NCI-H1105 (cell line): ENCODE measurements at regions not wholly inside any gene's neighbourhood (a gene's known extent, or its start where the extent isn't known, plus 50 kb on each side); places are given as distances from the start of the nearest gene placed in this dataset.

Experiments used
- DNase-seq: peaks from one replicate; lab custom pipeline; 2025; lab: John Stamatoyannopoulos, UW

- no peak for DNase-seq
Measured at GRCh38 chr10:31606841-31607240, 287.8 kb downstream of the ZEB1 start.

- DNase-seq = no peak
Measured at GRCh38 chr10:31605861-31606525, 287.0 kb downstream of the ZEB1 start.

- DNase-seq = no peak
Measured at GRCh38 chr10:31605426-31605825, 286.4 kb downstream of the ZEB1 start.

- DNase-seq = no peak
Measured at GRCh38 chr10:31604646-31605170, 285.7 kb downstream of the ZEB1 start.

- no peak for DNase-seq
Measured at GRCh38 chr10:31604096-31604495, 285.1 kb downstream of the ZEB1 start.

GRCh38 chr10:31603235-31604087 is 284.4 kb downstream of the ZEB1 start:
- DNase-seq = peak; percentile 93

GRCh38 chr10:31602541-31603234 is 283.7 kb downstream of the ZEB1 start:
- DNase-seq = peak; percentile 69

GRCh38 chr10:31601136-31601535 is 282.1 kb downstream of the ZEB1 start:
- no peak for DNase-seq

- DNase-seq = no peak
Measured at GRCh38 chr10:31599626-31600504, 280.8 kb downstream of the ZEB1 start.

GRCh38 chr10:31596765-31597164 is 277.7 kb downstream of the ZEB1 start:
- no peak for DNase-seq

GRCh38 chr10:31595992-31596391 is 277.0 kb downstream of the ZEB1 start:
- DNase-seq = no peak

- no peak for DNase-seq
Measured at GRCh38 chr10:31594347-31594873, 275.4 kb downstream of the ZEB1 start.

GRCh38 chr10:31593124-31593523 is 274.1 kb downstream of the ZEB1 start:
- no peak for DNase-seq

- DNase-seq = no peak
Measured at GRCh38 chr10:31591569-31591968, 272.6 kb downstream of the ZEB1 start.

- no peak for DNase-seq
Measured at GRCh38 chr10:31590023-31590800, 271.2 kb downstream of the ZEB1 start.

- no peak for DNase-seq
Measured at GRCh38 chr10:31587691-31588090, 268.7 kb downstream of the ZEB1 start.

- DNase-seq = no peak
Measured at GRCh38 chr10:31586723-31587638, 268.0 kb downstream of the ZEB1 start.

GRCh38 chr10:31584876-31585275 is 265.9 kb downstream of the ZEB1 start:
- DNase-seq = no peak

GRCh38 chr10:31584098-31584631 is 265.1 kb downstream of the ZEB1 start:
- DNase-seq = no peak
